ENCODE measurements at regions not wholly inside any gene's neighbourhood (a gene's known extent, or its start where the extent isn't known, plus 50 kb on each side); places are given as distances from the start of the nearest gene placed in this dataset.
"Not testable (repeated sequence)": the region's sequence is repeated elsewhere in the genome, so short reads cannot be mapped to it uniquely, and the experiment has no call there.

GRCh38 chrX:40373025-40373424 lies 207.7 kb upstream of the ATP6AP2 start:
- TF ChIP-seq CTCF (IDR thresholded peaks at IDR 0.05), result no peak
- no peaks in the 10 kb centered on the region for H3K27me3 ChIP-seq
- H3K4me3 ChIP-seq (ENCODE audit: low read depth in 1 of 2, low read length in 1 of 2), result no peak overlapping the region

GRCh38 chrX:40371376-40371775 lies 209.4 kb upstream of the ATP6AP2 start:
- no peaks in the 10 kb centered on the region for H3K36me3 ChIP-seq
- no peak for TF ChIP-seq CTCF (IDR thresholded peaks at IDR 0.05)
- H3K4me1 ChIP-seq (ENCODE audit: control insufficient read depth in 1 of 2, insufficient read depth in 1 of 2, low read depth in 1 of 2, low read length in 1 of 2), result no peaks in the 10 kb centered on the region
- no peaks in the 10 kb centered on the region for H3K9me3 ChIP-seq
- no peaks in the 10 kb centered on the region for H3K27me3 ChIP-seq
- no peak overlapping the region for H3K4me3 ChIP-seq (ENCODE audit: low read depth in 1 of 2, low read length in 1 of 2)
- H3K27ac ChIP-seq, result no peak overlapping the region

More at GRCh38 chrX:40373025-40373424, 207.7 kb upstream of the ATP6AP2 start:
- Histone ChIP-seq H3K4me1 (ENCODE audit: control insufficient read depth in 1 of 2, insufficient read depth in 1 of 2, low read depth in 1 of 2, low read length in 1 of 2) (no peaks in the 10 kb centered on the region), H3K9me3 (no peaks in the 10 kb centered on the region), H3K27ac (no peak overlapping the region), H3K36me3 (no peaks in the 10 kb centered on the region)

GRCh38 chrX:40368611-40369061 lies 212.1 kb upstream of the ATP6AP2 start:
- Histone ChIP-seq H3K36me3 (no peaks in the 10 kb centered on the region), H3K9me3 (no peaks in the 10 kb centered on the region), H3K4me3 (ENCODE audit: low read depth in 1 of 2, low read length in 1 of 2) (no peak overlapping the region), H3K27ac (no peak overlapping the region), H3K27me3 (no peaks in the 10 kb centered on the region), H3K4me1 (ENCODE audit: control insufficient read depth in 1 of 2, insufficient read depth in 1 of 2, low read depth in 1 of 2, low read length in 1 of 2) (no peaks in the 10 kb centered on the region)
- TF ChIP-seq CTCF (IDR thresholded peaks at IDR 0.05), result no peak

- no peak overlapping the region for H3K27ac ChIP-seq
- no peaks in the 10 kb centered on the region for H3K27me3 ChIP-seq
- no peak overlapping the region for H3K4me3 ChIP-seq (ENCODE audit: low read depth in 1 of 2, low read length in 1 of 2)
- H3K36me3 ChIP-seq, result no peaks in the 10 kb centered on the region
- no peak for TF ChIP-seq CTCF (IDR thresholded peaks at IDR 0.05)
- no peaks in the 10 kb centered on the region for H3K4me1 ChIP-seq (ENCODE audit: control insufficient read depth in 1 of 2, insufficient read depth in 1 of 2, low read depth in 1 of 2, low read length in 1 of 2)
- no peaks in the 10 kb centered on the region for H3K9me3 ChIP-seq
Observed at GRCh38 chrX:40366661-40367060, 214.1 kb upstream of the ATP6AP2 start.

- H3K27me3 ChIP-seq; H3K4me1 ChIP-seq (ENCODE audit: control insufficient read depth in 1 of 2, insufficient read depth in 1 of 2, low read depth in 1 of 2, low read length in 1 of 2); H3K9me3 ChIP-seq; H3K27ac ChIP-seq; H3K4me3 ChIP-seq (ENCODE audit: low read depth in 1 of 2, low read length in 1 of 2); H3K36me3 ChIP-seq: not testable (repeated sequence)
Observed at GRCh38 chrX:40362291-40362690, 218.5 kb upstream of the ATP6AP2 start.

GRCh38 chrX:40360557-40360956 lies 220.2 kb upstream of the ATP6AP2 start:
- Histone ChIP-seq H3K27ac (no peak overlapping the region), H3K4me3 (ENCODE audit: low read depth in 1 of 2, low read length in 1 of 2) (no peak overlapping the region), H3K27me3 (no peaks in the 10 kb centered on the region), H3K36me3 (no peaks in the 10 kb centered on the region), H3K9me3 (no peaks in the 10 kb centered on the region), H3K4me1 (ENCODE audit: control insufficient read depth in 1 of 2, insufficient read depth in 1 of 2, low read depth in 1 of 2, low read length in 1 of 2) (no peaks in the 10 kb centered on the region)
- no peak for TF ChIP-seq CTCF (IDR thresholded peaks at IDR 0.05)
